HUES6 (cell line): ENCODE measurements at regions not wholly inside any gene's neighbourhood (a gene's known extent, or its start where the extent isn't known, plus 50 kb on each side); places are given as distances from the start of the nearest gene placed in this dataset.

ENCODE experiments used
- H3K27ac ChIP-seq: 2 replicates; pipeline ENCODE4 v1.7.0; 2013; ENCODE audit warnings: low read depth, mild to moderate bottlenecking, low read length, inconsistent platforms
- H3K27me3 ChIP-seq: 2 replicates; pipeline ENCODE4 v1.6.1; 2013; ENCODE audit warnings: low read length; ENCODE audit not compliant: control insufficient read depth, insufficient read depth
- H3K36me3 ChIP-seq: 2 replicates; pipeline ENCODE4 v1.6.1; 2013; ENCODE audit warnings: low read length; ENCODE audit not compliant: control insufficient read depth, insufficient read depth
- H3K4me1 ChIP-seq: 2 replicates; pipeline ENCODE4 v1.6.1; 2013; ENCODE audit warnings: low read length; ENCODE audit not compliant: control insufficient read depth, insufficient read depth
- H3K4me3 ChIP-seq: 2 replicates; pipeline ENCODE4 v1.5.1; 2013; ENCODE audit warnings: low read depth, low read length
- H3K9ac ChIP-seq: one replicate; pipeline ENCODE4 v1.6.1; 2013; ENCODE audit warnings: mild to moderate bottlenecking, low read length
- H3K9me3 ChIP-seq: 2 replicates; pipeline ENCODE4 v1.6.1; 2013; ENCODE audit warnings: low read depth, low read length; ENCODE audit not compliant: control insufficient read depth, insufficient read depth

DNA sequence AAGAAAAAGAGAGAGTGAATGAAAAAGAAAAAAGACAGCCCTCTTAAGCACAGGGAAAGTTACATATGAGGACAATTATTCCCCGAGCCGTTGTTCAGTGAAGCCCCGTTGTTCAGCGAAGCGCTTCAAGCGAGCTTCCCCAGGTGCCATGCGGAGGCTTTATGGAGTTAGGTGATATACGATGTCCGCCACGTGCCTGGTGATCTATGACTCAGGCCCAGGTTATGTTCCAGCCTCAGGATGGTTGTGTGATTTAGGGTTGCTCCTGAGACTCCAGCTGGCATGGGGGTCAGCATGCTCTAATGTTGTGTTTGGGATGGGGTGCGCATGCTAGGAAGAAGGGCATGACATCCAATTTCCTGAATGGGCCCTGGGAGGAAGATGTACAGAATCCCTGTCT is 365.6 kb downstream of the CDK5RAP2 start:
- H3K9ac ChIP-seq: no peak overlapping the region
- H3K9me3 ChIP-seq: no peaks in the 10 kb centered on the region
- no peaks in the 10 kb centered on the region for H3K4me1 ChIP-seq
- H3K4me3 ChIP-seq: no peak overlapping the region
- H3K27ac ChIP-seq: no peak overlapping the region
- H3K27me3 ChIP-seq: peaks cover 4% of the 10 kb centered on the region; the same call in 1 of the 2 replicates
- no peaks in the 10 kb centered on the region for H3K36me3 ChIP-seq

DNA sequence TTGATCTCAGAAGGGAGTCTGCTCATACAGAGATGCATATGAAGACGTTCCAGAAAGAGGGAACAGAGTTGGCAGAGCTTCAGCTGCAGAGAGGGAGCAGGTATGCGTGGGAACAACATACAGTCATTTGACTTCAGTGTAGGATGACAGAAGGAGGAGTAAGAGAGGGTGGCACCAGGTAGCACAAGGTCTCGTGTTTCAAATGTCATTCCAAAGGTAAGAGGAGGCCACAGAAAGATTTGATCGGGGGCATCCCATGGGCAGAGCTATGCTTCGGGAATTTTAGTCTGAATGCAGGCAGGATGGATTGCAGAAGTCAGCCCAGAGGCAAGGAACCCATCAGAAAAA is 367.1 kb downstream of the CDK5RAP2 start:
- Histone ChIP-seq H3K4me3 (no peak overlapping the region), H3K27ac (no peak overlapping the region), H3K9me3 (no peaks in the 10 kb centered on the region), H3K9ac (no peak overlapping the region), H3K4me1 (no peaks in the 10 kb centered on the region), H3K27me3 (peaks cover 4% of the 10 kb centered on the region; the same call in 1 of the 2 replicates), H3K36me3 (no peaks in the 10 kb centered on the region)

DNA sequence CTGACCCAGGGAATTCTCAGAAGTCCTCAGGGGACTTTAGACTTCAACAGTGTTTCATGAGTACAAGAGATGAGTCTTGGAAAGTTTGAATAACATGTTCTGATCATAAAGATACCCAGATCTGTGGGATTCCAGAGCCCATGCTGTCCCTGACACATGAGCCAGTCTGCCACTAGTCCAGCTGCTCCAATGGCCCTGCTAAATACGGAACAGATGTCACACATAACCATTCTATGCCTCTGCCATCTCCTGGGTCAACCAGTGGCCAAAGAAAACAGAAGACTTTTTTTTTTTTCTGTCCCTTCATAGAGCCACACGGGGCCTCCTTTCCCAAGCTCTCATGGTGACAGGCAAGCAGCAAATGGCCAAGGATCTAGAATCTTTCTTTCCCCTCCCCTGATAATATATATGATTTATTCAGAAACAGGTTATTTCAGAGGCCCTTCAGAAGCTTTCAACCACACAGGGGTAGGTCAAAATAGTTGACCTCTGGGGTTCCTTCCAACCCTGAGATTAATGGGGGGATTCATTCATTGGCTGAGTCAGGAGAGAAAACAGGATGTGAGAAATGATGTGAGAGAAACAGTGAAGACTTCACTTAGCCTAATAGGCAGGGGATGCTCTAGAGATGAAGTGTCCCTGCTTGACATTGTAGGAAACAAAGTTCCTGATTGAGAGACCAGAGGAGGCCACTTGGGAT is 367.7 kb downstream of the CDK5RAP2 start:
- H3K36me3 ChIP-seq: no peaks in the 10 kb centered on the region
- no peak overlapping the region for H3K4me3 ChIP-seq
- no peaks in the 10 kb centered on the region for H3K4me1 ChIP-seq
- H3K9ac ChIP-seq: no peak overlapping the region
- no peaks in the 10 kb centered on the region for H3K9me3 ChIP-seq
- no peak overlapping the region for H3K27ac ChIP-seq
- H3K27me3 ChIP-seq: peaks cover 4% of the 10 kb centered on the region; the same call in 1 of the 2 replicates

- H3K27me3 ChIP-seq: peaks cover 4% of the 10 kb centered on the region; the same call in 1 of the 2 replicates
- H3K9ac ChIP-seq: no peak overlapping the region
- no peaks in the 10 kb centered on the region for H3K4me1 ChIP-seq
- H3K9me3 ChIP-seq: no peaks in the 10 kb centered on the region
- H3K4me3 ChIP-seq: no peak overlapping the region
- no peaks in the 10 kb centered on the region for H3K36me3 ChIP-seq
- no peak overlapping the region for H3K27ac ChIP-seq
Observed at GRCh38 chr9:120210274-120210673, 369.7 kb downstream of the CDK5RAP2 start.

DNA sequence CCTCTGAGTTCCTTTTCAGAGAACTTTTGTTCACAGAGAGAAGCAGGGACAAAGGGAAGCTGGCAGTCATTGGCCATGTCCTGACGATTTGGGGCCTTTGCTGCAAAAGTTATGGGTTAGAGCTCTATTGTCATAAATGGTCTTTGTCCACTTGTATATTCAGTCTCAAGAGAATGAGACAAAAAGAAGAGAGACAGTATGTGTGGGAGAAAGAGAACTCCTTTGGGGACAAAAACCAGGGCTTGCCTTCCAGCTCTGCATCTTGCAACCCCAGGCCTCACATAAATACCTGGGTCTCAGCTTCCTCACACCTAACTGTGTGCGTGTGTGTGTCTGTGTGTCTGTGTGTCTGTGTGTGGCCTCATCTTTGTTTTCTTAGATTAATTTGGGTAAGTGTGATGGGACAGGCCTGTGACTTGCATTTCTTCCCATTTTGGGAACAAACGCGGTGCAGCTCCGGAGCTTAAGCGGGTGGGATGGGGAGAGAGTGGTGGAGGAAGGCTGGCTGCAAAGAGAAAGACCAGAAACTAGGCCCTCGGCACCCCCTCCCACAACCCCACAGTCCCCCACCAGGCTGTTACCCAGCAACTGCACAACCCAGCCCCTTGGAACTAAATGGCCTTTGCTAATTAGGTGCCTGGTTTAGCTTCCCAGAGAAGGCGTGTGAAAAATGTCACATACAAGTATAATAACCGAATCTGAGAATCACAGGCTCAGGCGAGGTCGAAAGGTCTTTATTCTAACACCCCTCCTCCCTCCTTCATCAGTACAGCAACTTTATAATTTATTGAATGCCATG is 376.9 kb downstream of the CDK5RAP2 start:
- no peaks in the 10 kb centered on the region for H3K4me1 ChIP-seq
- H3K27me3 ChIP-seq: no peaks in the 10 kb centered on the region
- no peak overlapping the region for H3K4me3 ChIP-seq
- no peaks in the 10 kb centered on the region for H3K9me3 ChIP-seq
- H3K27ac ChIP-seq: no peak overlapping the region
- H3K9ac ChIP-seq: peak overlapping the region; percentile 39
- no peaks in the 10 kb centered on the region for H3K36me3 ChIP-seq

DNA sequence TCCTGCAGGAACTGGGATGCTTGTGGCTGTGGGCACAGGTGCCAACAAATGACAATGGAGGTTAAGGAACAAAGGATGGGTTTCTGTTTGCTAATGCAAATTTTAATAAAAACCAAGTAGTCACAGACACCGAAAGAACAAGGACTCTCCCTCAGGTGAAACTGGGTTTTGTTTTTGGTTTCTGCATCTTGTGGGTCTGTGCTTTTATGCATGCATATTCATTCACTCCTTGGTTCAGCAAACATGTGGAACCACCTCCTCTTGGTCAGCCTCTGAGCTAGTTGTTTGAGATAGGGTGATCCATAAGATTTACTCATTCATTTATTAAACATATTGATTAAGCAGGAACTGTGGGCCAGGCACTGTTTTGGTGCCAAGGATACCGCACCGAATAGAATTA is 381.9 kb downstream of the CDK5RAP2 start:
- no peaks in the 10 kb centered on the region for H3K27me3 ChIP-seq
- H3K9me3 ChIP-seq: no peaks in the 10 kb centered on the region
- no peak overlapping the region for H3K4me3 ChIP-seq
- H3K4me1 ChIP-seq: no peaks in the 10 kb centered on the region
- no peak overlapping the region for H3K27ac ChIP-seq
- H3K36me3 ChIP-seq: no peaks in the 10 kb centered on the region
- no peak overlapping the region for H3K9ac ChIP-seq

DNA sequence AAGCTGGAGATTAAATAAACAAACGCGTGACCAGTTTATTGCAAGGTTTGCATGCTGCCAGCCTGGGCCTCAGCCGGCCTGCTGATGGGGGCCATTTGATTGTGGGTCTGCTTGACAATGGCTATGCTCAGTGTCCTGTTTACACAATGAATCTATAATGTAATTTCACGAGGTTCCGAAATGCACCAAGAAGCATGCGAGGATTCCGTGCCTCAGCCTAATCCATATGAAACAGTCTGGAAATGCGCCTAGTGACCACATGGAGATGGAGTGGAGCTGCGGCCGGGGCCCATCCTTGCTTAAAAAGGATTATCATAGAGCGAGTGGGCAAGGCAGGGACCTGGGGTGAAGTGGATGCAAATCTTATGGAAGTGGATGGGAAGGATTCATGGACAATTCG is 382.4 kb downstream of the CDK5RAP2 start:
- Histone ChIP-seq H3K9me3 (no peaks in the 10 kb centered on the region), H3K36me3 (no peaks in the 10 kb centered on the region), H3K27me3 (no peaks in the 10 kb centered on the region), H3K4me1 (no peaks in the 10 kb centered on the region), H3K9ac (no peak overlapping the region), H3K4me3 (no peak overlapping the region), H3K27ac (no peak overlapping the region)

DNA sequence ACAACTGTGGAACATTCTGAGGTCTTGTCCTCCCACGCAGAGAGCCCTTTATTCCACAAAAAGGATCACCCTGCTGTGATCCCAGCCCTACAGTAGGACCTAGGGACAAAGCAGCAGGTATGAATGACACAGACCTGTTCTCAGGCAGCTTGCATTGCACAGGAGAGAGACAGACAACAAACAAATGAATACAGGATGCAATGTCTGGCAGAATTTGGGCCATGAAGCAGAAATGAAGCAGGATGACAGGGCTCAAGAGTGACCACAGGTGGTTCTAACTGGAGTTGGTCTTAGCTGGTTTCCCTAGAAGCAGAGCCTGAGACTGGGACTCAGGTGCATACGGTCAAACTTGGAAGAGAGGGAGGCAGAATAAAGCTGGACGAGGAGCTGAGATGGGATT is 388.8 kb downstream of the CDK5RAP2 start:
- H3K36me3 ChIP-seq: no peaks in the 10 kb centered on the region
- no peak overlapping the region for H3K9ac ChIP-seq
- no peaks in the 10 kb centered on the region for H3K9me3 ChIP-seq
- H3K4me1 ChIP-seq: no peaks in the 10 kb centered on the region
- peaks cover 3% of the 10 kb centered on the region; the same call in 1 of the 2 replicates for H3K27me3 ChIP-seq
- H3K4me3 ChIP-seq: no peak overlapping the region
- H3K27ac ChIP-seq: no peak overlapping the region

DNA sequence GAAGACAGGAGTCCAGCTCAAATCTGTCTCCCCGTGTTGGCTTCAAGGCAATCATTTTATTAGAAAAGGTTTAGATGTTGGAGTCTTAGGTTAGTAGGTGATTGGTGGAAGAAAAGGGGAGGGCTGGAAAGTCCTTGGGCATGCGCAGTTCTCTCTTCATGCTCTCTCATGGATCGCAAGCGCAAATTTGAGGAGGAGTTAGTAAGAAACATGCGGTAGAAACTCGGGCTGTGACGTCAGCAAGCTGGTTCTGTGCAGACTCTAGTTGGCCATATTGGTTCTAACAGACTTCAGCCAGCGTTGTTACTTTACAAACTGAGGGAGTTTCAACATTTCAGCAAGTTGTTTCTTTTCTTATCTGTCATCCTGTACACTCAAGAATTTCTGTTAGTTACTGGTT is 392.2 kb downstream of the CDK5RAP2 start:
- H3K9me3 ChIP-seq: no peaks in the 10 kb centered on the region
- H3K27me3 ChIP-seq: peaks cover 3% of the 10 kb centered on the region; the same call in 1 of the 2 replicates
- no peaks in the 10 kb centered on the region for H3K36me3 ChIP-seq
- no peak overlapping the region for H3K4me3 ChIP-seq
- H3K27ac ChIP-seq: no peak overlapping the region
- no peak overlapping the region for H3K9ac ChIP-seq
- H3K4me1 ChIP-seq: no peaks in the 10 kb centered on the region

DNA sequence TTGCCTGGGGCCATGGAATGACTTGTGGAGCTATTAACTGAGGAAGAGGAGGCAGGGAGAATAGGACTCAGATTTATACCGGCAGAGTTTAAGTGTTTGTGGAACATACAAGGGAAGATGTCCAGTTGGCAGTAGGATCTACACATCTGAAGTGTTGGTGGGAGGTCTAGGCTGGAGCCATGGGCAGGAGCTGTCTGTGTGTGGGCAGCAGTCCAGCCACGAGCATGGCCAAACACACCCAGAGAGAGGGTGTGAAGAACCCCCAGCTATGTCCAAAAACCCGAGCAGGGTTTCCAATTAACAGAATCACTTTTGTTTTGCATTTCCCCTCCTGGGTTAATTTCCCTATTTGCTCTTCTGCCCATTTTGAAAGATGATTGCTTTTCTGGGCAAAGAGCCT is 393.7 kb downstream of the CDK5RAP2 start:
- Histone ChIP-seq H3K9me3 (no peaks in the 10 kb centered on the region), H3K9ac (no peak overlapping the region)

DNA sequence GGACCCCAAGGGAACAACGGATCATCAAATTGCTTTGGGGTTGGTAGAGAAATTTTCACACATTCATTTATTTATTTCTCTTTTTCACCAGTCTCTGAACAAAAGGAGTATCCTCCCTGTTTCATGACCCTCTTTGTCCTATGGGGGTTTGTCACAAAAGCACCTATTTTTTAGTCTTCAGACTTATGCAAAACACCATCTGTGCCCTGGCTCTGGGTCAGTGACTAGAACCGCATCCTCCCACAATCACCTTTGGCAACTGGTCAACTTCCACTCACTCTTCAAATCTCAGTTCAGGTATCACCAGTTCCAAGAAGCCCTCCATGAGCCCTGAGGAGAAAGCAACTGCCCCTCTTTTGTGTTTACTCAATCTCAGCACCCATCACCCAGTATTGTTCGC is 395.7 kb downstream of the CDK5RAP2 start:
- Histone ChIP-seq H3K36me3 (no peaks in the 10 kb centered on the region), H3K27me3 (no peaks in the 10 kb centered on the region; the same call in 1 of the 2 replicates), H3K9ac (no peak overlapping the region), H3K4me1 (no peaks in the 10 kb centered on the region), H3K9me3 (no peaks in the 10 kb centered on the region), H3K4me3 (no peak overlapping the region), H3K27ac (no peak overlapping the region)

More for the DNA sequence above, 393.7 kb downstream of the CDK5RAP2 start:
- peaks cover 3% of the 10 kb centered on the region; the same call in 1 of the 2 replicates for H3K27me3 ChIP-seq
- H3K4me3 ChIP-seq: no peak overlapping the region
- no peaks in the 10 kb centered on the region for H3K4me1 ChIP-seq
- no peaks in the 10 kb centered on the region for H3K36me3 ChIP-seq
- no peak overlapping the region for H3K27ac ChIP-seq
